ENCODE measurements at regions not wholly inside any gene's neighbourhood (a gene's known extent, or its start where the extent isn't known, plus 50 kb on each side); places are given as distances from the start of the nearest gene placed in this dataset.

DNA sequence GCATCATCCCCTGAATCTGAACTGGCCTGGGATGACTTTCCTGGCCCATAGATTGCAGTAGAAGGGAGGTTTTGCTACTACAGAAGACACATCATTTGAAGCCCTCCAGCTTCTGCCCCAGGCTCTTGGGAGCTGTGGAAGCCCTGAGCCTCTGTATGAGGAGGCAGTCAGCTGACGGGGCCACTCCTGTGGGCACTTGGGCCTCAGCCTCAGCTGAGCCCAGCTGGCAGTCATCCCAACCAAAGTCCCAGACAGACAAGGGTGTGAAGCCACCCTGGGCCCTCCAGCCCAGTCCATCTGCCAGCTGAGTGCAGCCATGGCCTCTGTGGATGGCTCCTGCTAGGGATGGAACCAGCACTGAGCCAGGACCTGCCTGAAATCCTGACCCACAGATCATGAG lies 502.3 kb upstream of the HS6ST1 start:
- Histone ChIP-seq H4K20me1 (ENCODE audit: control insufficient read depth, insufficient read depth, low read depth, low read length) (no peaks in the 10 kb centered on the region), H3K4me3 (ENCODE audit: low read length) (no peak overlapping the region), H3K27ac (ENCODE audit: low read depth, low read length) (no peak overlapping the region), H3K36me3 (ENCODE audit: control insufficient read depth, low read length) (no peaks in the 10 kb centered on the region), H3F3A (ENCODE audit: control insufficient read depth, insufficient read depth) (no peaks in the 10 kb centered on the region), H3K9me3 (ENCODE audit: control insufficient read depth, insufficient read depth, low read length) (no peaks in the 10 kb centered on the region), H3K79me2 (ENCODE audit: control insufficient read depth, low read length) (no peaks in the 10 kb centered on the region), H3K9me2 (replicated peaks; ENCODE audit: control insufficient read depth, low read length) (no peaks in the 10 kb centered on the region), H3K4me1 (ENCODE audit: control insufficient read depth, low read length) (no peaks in the 10 kb centered on the region), H3K4me2 (ENCODE audit: low read length) (no peak overlapping the region), H3K27me3 (ENCODE audit: control insufficient read depth, low read length) (no peaks in the 10 kb centered on the region)
- no peak for TF ChIP-seq EZH2phosphoT487 (IDR thresholded peaks at IDR 0.05; ENCODE audit: borderline replicate concordance, low read length)
- TF ChIP-seq, protein P1, sequence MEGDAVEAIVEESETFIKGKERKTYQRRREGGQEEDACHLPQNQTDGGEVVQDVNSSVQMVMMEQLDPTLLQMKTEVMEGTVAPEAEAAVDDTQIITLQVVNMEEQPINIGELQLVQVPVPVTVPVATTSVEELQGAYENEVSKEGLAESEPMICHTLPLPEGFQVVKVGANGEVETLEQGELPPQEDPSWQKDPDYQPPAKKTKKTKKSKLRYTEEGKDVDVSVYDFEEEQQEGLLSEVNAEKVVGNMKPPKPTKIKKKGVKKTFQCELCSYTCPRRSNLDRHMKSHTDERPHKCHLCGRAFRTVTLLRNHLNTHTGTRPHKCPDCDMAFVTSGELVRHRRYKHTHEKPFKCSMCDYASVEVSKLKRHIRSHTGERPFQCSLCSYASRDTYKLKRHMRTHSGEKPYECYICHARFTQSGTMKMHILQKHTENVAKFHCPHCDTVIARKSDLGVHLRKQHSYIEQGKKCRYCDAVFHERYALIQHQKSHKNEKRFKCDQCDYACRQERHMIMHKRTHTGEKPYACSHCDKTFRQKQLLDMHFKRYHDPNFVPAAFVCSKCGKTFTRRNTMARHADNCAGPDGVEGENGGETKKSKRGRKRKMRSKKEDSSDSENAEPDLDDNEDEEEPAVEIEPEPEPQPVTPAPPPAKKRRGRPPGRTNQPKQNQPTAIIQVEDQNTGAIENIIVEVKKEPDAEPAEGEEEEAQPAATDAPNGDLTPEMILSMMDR (IDR thresholded peaks at IDR 0.05; ENCODE audit: low read depth, low read length, poor library complexity, severe bottlenecking) = no peak

DNA sequence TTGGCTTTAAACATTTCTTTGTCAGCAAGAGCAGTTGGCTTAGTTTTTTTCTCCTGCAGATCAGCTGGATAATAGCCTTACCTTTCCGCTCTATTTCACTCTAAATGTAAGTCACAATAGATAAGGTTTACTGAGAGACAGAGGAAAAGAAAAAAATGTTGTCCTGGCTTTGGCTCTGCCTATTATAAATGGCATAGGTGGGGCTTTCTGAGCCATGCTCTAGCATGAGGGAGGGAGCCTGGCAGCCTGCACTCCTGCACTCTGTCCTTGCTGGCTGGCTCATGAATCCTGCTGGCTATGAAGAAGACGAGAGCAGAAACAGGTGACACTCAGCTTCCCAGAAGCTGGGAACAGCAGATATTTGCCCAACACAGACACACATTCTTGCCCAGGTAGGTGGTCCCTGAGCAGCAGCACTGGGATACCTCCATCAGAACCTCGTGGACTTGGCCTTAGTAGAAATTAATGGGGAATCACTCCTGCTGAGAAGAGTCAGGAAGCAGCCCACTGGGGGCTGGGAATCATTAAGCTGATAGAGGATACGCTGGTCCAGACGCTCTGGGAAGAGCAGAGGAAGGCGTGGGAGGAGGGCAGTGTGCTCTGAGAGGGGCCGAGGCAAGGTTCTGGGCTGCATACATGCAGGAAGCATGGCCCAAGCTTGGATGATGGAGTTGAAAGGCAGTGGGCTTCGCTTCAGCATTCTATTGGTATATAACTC lies 514.4 kb upstream of the HS6ST1 start:
- Histone ChIP-seq H3K4me1 (ENCODE audit: control insufficient read depth, low read length) (no peaks in the 10 kb centered on the region), H3K27me3 (ENCODE audit: control insufficient read depth, low read length) (no peaks in the 10 kb centered on the region), H3K9me2 (replicated peaks; ENCODE audit: control insufficient read depth, low read length) (no peaks in the 10 kb centered on the region), H4K20me1 (ENCODE audit: control insufficient read depth, insufficient read depth, low read depth, low read length) (no peaks in the 10 kb centered on the region), H3K27ac (ENCODE audit: low read depth, low read length) (no peak overlapping the region), H3K4me2 (ENCODE audit: low read length) (no peak overlapping the region), H3K4me3 (ENCODE audit: low read length) (no peak overlapping the region), H3F3A (ENCODE audit: control insufficient read depth, insufficient read depth) (no peaks in the 10 kb centered on the region), H3K79me2 (ENCODE audit: control insufficient read depth, low read length) (no peaks in the 10 kb centered on the region), H3K9me3 (ENCODE audit: control insufficient read depth, insufficient read depth, low read length) (no peaks in the 10 kb centered on the region), H3K36me3 (ENCODE audit: control insufficient read depth, low read length) (no peaks in the 10 kb centered on the region)
- TF ChIP-seq EZH2phosphoT487 (IDR thresholded peaks at IDR 0.05; ENCODE audit: borderline replicate concordance, low read length) = no peak
- TF ChIP-seq, protein P1 (IDR thresholded peaks at IDR 0.05; ENCODE audit: low read depth, low read length, poor library complexity, severe bottlenecking) = no peak

DNA sequence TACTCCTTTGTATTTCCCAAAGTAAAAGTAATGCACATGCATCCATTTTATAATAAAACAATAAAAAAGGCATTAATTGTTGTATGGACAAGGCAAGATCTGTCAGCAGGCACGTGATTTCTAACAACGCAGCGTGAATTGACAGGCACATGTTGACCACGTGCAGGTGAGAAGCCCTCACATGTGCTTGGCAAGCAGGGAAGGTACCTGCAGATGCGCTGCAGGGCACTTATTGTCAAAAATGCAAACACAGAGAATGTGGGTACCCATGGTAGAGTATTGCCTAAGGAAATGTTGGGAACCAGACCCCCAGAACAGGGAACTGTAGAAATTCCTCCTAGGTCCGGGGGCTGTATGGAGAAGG lies 515.0 kb upstream of the HS6ST1 start:
- Histone ChIP-seq H3K4me2 (ENCODE audit: low read length) (no peak overlapping the region), H3K79me2 (ENCODE audit: control insufficient read depth, low read length) (no peaks in the 10 kb centered on the region), H3K27me3 (ENCODE audit: control insufficient read depth, low read length) (no peaks in the 10 kb centered on the region), H3K9me3 (ENCODE audit: control insufficient read depth, insufficient read depth, low read length) (no peaks in the 10 kb centered on the region), H4K20me1 (ENCODE audit: control insufficient read depth, insufficient read depth, low read depth, low read length) (no peaks in the 10 kb centered on the region), H3K4me1 (ENCODE audit: control insufficient read depth, low read length) (no peaks in the 10 kb centered on the region), H3K36me3 (ENCODE audit: control insufficient read depth, low read length) (no peaks in the 10 kb centered on the region), H3K9me2 (replicated peaks; ENCODE audit: control insufficient read depth, low read length) (no peaks in the 10 kb centered on the region), H3K27ac (ENCODE audit: low read depth, low read length) (no peak overlapping the region), H3K4me3 (ENCODE audit: low read length) (no peak overlapping the region), H3F3A (ENCODE audit: control insufficient read depth, insufficient read depth) (no peaks in the 10 kb centered on the region)
- TF ChIP-seq, protein P1 (IDR thresholded peaks at IDR 0.05; ENCODE audit: low read depth, low read length, poor library complexity, severe bottlenecking) = no peak
- no peak for TF ChIP-seq EZH2phosphoT487 (IDR thresholded peaks at IDR 0.05; ENCODE audit: borderline replicate concordance, low read length)

All from DOHH2 (cell line).